EL (cell line): ENCODE measurements at regions not wholly inside any gene's neighbourhood (a gene's known extent, or its start where the extent isn't known, plus 50 kb on each side); places are given as distances from the start of the nearest gene placed in this dataset.
A peak's percentile ranks its signal among the peaks of the same experiment; 100 is the strongest.
"Not testable (repeated sequence)": the region's sequence is repeated elsewhere in the genome, so short reads cannot be mapped to it uniquely, and the experiment has no call there.

Source experiments
- DNase-seq: peaks from one replicate; pipeline ENCODE4 v3.0.0-alpha.2; 2016

- DNase-seq = not testable (repeated sequence)
These were observed 1218.8 kb downstream of the GATA3 start for GRCh38 chr10:9273126-9273833.

GRCh38 chr10:9274206-9274755 is 1219.8 kb downstream of the GATA3 start:
- DNase-seq = no peak

- no peak for DNase-seq
These were observed 1221.4 kb downstream of the GATA3 start for GRCh38 chr10:9275861-9276260.

- no peak for DNase-seq
These were observed 1231.2 kb downstream of the GATA3 start for GRCh38 chr10:9285690-9286089.

GRCh38 chr10:9289811-9290210 is 1235.3 kb downstream of the GATA3 start:
- peak; percentile 3 for DNase-seq

- DNase-seq = no peak
These were observed 1236.6 kb downstream of the GATA3 start for GRCh38 chr10:9291081-9291480.

- no peak for DNase-seq
These were observed 1239.7 kb downstream of the GATA3 start for GRCh38 chr10:9294132-9294663.

- DNase-seq = no peak
These were observed 1240.4 kb downstream of the GATA3 start for GRCh38 chr10:9294865-9295264.

- peak; percentile 19 for DNase-seq
These were observed 1241.7 kb downstream of the GATA3 start for GRCh38 chr10:9296190-9296589.

GRCh38 chr10:9297580-9297979 is 1243.1 kb downstream of the GATA3 start:
- DNase-seq = no peak

- no peak for DNase-seq
These were observed 1245.5 kb downstream of the GATA3 start for GRCh38 chr10:9299966-9300365.

GRCh38 chr10:9301148-9301547 is 1246.7 kb downstream of the GATA3 start:
- DNase-seq = peak; percentile 2

GRCh38 chr10:9301554-9301953 is 1247.1 kb downstream of the GATA3 start:
- no peak for DNase-seq

- DNase-seq = peak; percentile 48
These were observed 1247.8 kb downstream of the GATA3 start for GRCh38 chr10:9302140-9302746.

GRCh38 chr10:9305018-9305655 is 1250.6 kb downstream of the GATA3 start:
- peak; percentile 8 for DNase-seq

GRCh38 chr10:9311702-9312499 is 1257.4 kb downstream of the GATA3 start:
- no peak for DNase-seq

GRCh38 chr10:9315292-9315691 is 1260.8 kb downstream of the GATA3 start:
- no peak for DNase-seq

- peak; percentile 42 for DNase-seq
These were observed 1277.1 kb downstream of the GATA3 start for GRCh38 chr10:9331583-9332008.

- no peak for DNase-seq
These were observed 1279.8 kb downstream of the GATA3 start for GRCh38 chr10:9334270-9334669.

GRCh38 chr10:9339716-9340115 is 1285.2 kb downstream of the GATA3 start:
- DNase-seq = no peak

GRCh38 chr10:9342885-9343570 is 1288.5 kb downstream of the GATA3 start:
- peak; percentile 28 for DNase-seq

GRCh38 chr10:9347933-9348332 is 1293.4 kb downstream of the GATA3 start:
- not testable (repeated sequence) for DNase-seq
